Activated CD4-positive, alpha-beta T cell treated with anti-CD3 and anti-CD28 coated beads, Interleukin-10, Interleukin-2, amounts not matched to agents 100 ng/mL and 50 ng/mL, durations not matched to agents 16 hours and 8 hours (primary cell): ENCODE measurements at regions not wholly inside any gene's neighbourhood (a gene's known extent, or its start where the extent isn't known, plus 50 kb on each side); places are given as distances from the start of the nearest gene placed in this dataset.

ENCODE experiments used
- DNase-seq: peaks from one replicate; pipeline ENCODE4 v3.0.0-alpha.2; 2020

GRCh38 chr18:67282796-67283195 is 233.7 kb downstream of the DSEL start:
- DNase-seq = no peak

GRCh38 chr18:67281746-67282145 is 234.8 kb downstream of the DSEL start:
- DNase-seq = no peak

GRCh38 chr18:67280486-67281242 is 235.9 kb downstream of the DSEL start:
- no peak for DNase-seq

GRCh38 chr18:67279988-67280387 is 236.5 kb downstream of the DSEL start:
- no peak for DNase-seq

- DNase-seq = no peak
These were observed 237.5 kb downstream of the DSEL start for GRCh38 chr18:67278984-67279383.

- DNase-seq = no peak
These were observed 239.9 kb downstream of the DSEL start for GRCh38 chr18:67276638-67277037.

GRCh38 chr18:67273288-67273687 is 243.2 kb downstream of the DSEL start:
- DNase-seq = no peak

GRCh38 chr18:67269206-67269605 is 247.3 kb downstream of the DSEL start:
- DNase-seq = peak; percentile 3

GRCh38 chr18:67268530-67268929 is 248.0 kb downstream of the DSEL start:
- no peak for DNase-seq

- DNase-seq = no peak
These were observed 250.0 kb downstream of the DSEL start for GRCh38 chr18:67266246-67267237.

- DNase-seq = peak; percentile 55
These were observed 250.9 kb downstream of the DSEL start for GRCh38 chr18:67265464-67266245.

GRCh38 chr18:67261931-67262552 is 254.5 kb downstream of the DSEL start:
- no peak for DNase-seq

GRCh38 chr18:67260841-67261240 is 255.7 kb downstream of the DSEL start:
- no peak for DNase-seq

GRCh38 chr18:67250776-67251424 is 265.6 kb downstream of the DSEL start:
- DNase-seq = no peak

GRCh38 chr18:67243799-67244587 is 272.5 kb downstream of the DSEL start:
- DNase-seq = no peak

- no peak for DNase-seq
These were observed 274.5 kb downstream of the DSEL start for GRCh38 chr18:67242001-67242400.

GRCh38 chr18:67241299-67241698 is 275.2 kb downstream of the DSEL start:
- DNase-seq = no peak

GRCh38 chr18:67239826-67240225 is 276.7 kb downstream of the DSEL start:
- no peak for DNase-seq

GRCh38 chr18:67232991-67233390 is 283.5 kb downstream of the DSEL start:
- no peak for DNase-seq

- no peak for DNase-seq
These were observed 284.1 kb downstream of the DSEL start for GRCh38 chr18:67232406-67232805.

- no peak for DNase-seq
These were observed 293.6 kb downstream of the DSEL start for GRCh38 chr18:67222887-67223286.
